GM21515 (cell line): ENCODE measurements at regions not wholly inside any gene's neighbourhood (a gene's known extent, or its start where the extent isn't known, plus 50 kb on each side); places are given as distances from the start of the nearest gene placed in this dataset.
"Not testable (repeated sequence)": the region's sequence is repeated elsewhere in the genome, so short reads cannot be mapped to it uniquely, and the experiment has no call there.

ENCODE experiments used
- ATAC-seq: cut with Tn5 transposase; IDR thresholded peaks from one replicate; pipeline ENCODE4 v1.9.1; 2021; ENCODE audit not compliant: unreplicated experiment

DNA sequence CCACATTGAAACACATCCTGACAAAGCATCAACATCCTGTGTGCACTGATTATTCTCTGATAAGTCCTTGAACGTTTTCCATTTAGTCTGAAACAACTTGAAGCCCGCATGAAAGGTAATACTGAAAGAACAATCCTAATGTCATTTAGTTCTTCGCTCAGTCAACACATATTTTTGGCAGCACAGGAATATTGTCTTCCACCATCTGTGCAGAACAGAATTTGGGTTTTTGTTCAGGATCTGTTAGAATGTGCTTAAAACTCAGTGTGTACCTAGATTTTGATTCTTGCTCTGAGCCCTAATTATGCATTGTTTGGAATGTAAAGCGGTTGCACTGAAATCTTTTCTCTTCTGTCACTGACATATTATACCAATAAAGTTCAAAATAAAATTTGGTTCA, 1036.6 kb downstream of the CDH11 start:
- no peak for ATAC-seq

DNA sequence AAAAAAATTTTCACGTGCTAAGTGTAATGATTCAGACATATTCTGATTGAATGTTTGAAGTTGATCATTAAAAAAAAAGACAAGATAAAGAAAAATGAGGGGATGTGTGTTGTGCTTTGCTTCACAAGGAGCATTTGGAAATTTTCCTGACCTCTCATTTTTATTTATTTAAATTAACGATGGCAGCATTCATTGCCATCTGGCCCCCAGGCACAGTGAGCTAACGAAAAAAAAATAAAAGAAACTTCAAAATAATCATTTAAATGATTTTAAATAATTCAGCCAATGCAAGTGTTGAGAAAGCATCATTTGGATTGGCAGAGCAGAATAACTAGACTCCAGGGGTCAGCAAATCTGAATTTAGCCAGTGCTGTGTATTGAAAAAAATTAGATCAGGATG, 1037.2 kb downstream of the CDH11 start:
- no peak for ATAC-seq

DNA sequence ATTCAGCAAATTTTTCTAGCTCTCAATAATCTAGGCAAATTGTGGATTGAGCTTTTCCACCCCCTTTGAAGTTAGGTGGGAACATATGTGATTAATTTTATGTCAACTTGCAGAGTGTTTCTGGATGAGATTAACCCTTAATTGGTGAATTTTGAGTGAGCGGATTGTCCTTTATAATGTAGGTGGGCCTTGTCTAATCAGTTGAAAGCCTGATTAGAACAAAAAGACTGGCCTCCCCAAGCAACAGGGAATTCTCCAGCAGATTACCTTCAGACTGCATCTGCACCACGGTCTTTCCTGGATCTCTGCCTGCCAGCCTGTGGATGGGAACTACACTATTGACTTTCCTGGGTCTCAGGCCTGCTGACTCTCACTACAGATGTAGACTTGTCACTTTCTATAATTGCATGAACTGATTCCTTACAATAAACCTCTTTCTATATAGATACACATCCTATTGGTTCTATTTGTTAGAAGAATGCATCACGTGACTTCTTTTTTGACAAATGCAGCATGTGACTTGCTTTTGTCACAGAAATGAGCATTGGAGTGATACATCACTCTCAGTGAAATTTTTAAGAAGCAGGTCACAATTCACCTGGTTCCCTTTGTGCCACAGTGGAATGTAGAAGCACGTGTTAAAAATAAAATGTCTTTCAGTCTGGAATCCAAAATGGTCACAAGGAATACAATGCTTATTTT, 1038.3 kb downstream of the CDH11 start:
- ATAC-seq = no peak

DNA sequence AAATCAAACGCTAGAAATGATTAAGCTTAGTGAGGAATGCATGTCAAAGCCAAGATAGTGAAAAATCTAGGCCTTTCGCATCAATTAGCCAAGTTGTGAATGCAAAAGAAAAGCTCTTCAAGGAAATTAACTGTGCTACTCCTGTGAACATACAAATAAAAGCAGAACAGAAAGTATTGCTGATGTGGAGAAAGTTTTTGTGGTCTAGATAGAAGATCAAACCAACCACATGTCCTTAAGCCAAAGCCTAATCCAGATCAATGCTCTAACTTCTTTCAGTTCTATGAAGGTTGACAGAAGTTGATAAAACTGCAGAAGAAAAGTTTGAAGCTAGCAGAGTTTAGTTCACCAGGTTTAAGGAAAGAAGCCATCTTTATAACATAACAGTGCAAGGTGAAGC, 1044.6 kb downstream of the CDH11 start:
- no peak for ATAC-seq

DNA sequence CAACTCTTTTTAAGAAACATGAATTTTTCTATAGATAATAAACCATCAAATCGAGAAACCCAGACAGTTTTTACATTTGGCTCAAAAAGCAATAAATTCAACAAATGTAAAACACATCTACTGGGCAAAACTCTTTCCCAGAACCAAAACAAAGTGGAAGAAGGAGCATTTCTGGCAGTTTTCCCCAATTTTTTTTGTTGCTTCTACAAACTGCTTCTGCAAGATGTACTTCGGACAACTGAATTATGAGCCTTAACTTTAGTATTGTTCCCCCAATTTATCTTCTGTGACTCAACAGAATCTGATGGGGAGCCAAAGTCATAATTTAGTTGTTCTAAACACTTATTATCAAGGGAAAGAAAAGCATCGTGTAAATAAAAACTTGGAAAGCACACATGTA, 1047.2 kb downstream of the CDH11 start:
- ATAC-seq = no peak

DNA sequence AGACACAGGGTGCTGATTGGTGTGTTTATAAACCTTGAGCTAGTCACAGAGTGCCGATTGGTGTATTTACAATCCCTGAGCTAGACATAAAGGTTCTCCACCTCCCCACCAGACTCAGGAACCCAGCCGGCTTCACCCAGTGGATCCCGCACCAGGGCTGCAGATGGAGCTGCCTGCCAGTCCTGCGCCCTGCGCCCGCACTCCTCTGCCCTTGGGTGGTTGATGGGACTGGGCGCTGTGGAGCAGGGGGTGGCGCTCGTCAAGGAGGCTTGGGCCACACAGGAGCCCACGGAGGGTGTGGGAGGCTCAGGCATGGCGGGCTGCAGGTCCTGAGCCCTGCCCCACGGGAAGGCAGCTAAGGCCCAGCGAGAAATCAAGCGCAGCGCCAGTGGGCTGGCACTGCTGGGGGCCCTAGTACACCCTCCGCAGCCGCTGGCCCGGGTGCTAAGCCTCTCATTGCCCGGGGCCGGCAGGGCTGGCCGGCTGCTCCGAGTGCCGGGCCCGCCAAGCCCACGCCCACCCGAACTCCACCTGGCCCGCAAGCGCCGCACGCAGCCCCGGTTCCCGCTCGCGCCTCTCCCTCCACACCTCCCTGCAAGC, 1049.6 kb downstream of the CDH11 start:
- not testable (repeated sequence) for ATAC-seq

DNA sequence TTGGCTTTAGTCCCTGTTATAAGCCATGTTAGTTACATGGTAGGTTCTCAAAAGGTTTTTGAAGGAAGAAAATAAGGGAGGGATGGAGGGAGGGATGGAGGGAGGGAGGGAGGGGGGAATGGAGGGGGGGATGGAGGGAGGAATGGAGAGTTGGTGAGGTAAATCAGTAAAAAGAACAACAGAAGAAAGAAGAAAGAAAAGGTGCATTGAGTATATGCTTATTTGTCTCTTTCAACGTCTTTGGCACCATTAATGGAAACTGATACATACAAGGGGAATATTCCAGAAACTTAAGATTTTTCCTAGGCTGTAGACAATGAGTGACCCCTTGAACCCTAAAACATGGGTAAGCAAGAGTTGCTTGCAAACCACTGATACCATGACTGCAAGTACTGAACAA, 1056.3 kb downstream of the CDH11 start:
- ATAC-seq = no peak

DNA sequence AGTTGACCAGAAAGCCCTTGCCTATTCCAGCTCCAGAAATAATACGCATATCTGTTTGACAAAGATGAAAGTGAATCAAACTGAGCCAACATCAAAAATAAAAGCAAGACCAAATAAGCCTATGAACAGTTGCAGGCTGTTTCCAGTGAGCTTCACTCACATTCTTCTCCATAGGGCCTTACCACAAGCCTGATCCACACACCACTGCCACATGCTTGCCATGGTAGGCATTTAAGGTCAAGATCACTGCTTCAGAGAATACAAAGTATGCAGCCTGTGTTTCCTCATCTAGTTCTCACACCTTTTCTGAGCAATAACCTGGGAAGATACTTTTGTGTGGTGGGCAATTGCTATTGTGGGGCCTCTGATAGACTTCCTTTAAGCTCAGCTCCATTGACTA, 1060.2 kb downstream of the CDH11 start:
- no peak for ATAC-seq

DNA sequence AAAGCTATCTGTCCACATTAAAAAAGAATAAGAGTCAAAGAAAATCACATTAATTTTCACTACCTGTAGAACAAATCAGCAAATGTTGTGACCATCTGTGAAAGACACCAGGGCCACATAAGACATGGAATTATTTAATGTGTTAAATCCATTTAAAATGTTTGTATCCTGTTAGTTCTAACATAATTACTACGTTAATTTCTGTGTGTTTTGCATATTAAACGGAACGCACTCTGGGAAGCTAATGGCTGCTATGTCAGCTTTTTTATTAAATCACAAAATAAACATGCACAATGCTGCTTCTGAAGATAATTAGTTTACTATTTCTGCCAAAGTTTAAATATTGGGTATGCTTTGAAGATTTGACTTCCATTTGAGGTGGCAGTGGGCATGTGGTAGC, 1061.2 kb downstream of the CDH11 start:
- ATAC-seq = no peak

DNA sequence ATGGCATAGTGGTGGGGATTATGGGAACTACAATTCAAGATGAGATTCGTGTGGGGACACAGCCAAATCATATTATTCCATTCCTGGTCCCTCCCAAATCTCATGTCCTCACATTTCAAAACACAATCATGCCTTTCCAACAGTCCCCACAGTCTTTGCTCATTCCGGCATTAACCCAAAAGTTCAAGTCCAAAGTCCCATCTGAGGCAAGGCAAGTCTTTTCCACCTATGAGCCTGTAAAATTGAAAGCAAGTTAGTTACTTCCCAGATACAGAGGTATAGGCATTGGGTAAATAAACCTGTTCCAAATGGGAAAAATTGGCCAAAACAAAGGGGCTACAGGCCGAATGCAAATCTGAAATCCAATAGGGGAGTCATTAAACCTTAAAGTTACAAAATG, 1063.2 kb downstream of the CDH11 start:
- no peak for ATAC-seq

DNA sequence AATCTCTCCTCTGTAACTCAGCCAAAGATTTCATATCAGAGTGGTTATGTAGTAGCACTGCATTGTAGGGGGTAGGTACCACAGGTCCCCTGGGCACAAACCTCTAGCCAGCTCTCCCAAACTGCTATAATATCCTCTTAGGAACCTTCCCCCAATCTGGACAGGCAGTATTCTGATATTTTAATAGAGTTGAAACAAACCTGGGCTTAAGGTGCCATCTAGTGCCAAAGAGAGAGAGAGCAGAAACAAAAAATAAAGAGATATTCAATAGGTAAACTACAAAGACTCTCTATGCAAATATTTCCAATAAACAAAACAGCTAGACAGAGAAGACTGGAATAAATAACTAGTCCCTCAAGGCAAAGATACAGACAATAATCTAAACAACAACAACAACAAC, 1070.0 kb downstream of the CDH11 start:
- no peak for ATAC-seq

DNA sequence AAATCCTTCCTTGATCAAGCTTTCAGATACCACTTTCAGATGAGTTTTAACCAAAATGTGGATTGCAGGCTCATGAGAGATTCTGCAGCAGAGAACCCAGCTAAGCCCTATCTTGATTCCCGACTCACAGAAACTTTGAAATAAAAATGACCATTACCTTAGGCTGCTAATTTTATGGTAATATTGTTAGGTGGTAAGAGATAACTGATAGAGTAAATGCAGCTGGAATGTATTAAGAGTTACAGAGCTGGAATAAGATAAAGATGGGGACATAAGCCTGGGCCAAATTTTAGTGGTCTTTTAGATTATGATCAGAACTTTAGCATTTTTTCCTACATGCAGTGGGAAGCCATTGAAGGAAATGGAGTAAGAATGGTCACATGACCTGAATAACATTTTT, 1074.0 kb downstream of the CDH11 start:
- ATAC-seq = no peak

DNA sequence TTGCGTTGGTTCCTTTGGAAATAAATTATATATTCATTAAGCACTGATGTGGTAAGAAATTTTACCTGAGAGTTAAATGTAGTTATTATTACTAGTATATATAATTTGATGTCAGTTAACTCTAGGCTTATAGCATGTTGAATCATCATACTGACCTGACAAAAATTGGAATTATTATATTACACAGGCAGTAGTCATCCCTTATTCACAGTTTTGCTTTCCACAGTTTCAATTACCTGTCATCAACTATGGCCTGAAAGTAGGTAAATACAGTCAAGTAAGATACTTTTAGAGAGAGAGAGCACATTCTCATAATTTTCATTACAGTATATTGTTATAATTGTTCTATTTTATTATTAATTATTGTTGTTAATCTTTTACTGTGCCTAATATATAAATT, 1074.7 kb downstream of the CDH11 start:
- no peak for ATAC-seq

DNA sequence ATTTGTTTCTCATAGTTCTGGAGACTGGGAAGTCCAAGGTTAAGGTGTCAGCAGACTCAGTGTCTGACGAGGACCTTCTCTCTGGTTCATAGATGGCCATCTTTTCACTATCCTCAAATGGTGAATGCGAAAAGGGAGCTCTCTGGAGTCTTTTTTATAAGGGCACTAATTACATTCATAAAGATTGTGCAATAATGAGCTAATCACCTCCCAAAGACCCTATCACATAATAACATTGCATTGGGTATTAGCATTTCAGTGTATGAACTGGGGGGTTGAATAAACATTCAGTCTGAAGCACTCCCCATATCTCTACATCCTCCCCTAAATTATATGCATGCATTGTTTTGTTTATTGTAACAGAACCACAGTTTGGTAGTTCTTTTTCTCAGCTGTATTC, 1086.5 kb downstream of the CDH11 start:
- ATAC-seq = no peak

DNA sequence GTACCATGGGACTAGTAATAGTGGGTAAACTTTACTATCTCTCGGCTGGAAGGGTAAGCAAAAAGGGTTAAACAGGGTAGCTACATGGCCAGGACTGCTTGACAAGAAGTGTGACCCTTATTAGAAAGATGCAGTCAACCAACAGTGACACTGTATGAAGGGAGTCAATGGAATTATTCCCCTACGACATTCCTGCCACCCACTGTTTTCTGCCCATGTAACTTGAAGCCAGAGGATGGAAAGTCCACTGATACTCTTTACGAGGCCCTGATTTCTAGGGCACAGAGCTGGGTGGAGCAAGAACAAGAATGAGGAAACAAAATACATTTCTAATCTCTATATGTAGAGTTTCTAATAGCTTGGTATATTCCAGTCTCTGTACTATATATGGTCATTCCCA, 1102.5 kb downstream of the CDH11 start:
- no peak for ATAC-seq

DNA sequence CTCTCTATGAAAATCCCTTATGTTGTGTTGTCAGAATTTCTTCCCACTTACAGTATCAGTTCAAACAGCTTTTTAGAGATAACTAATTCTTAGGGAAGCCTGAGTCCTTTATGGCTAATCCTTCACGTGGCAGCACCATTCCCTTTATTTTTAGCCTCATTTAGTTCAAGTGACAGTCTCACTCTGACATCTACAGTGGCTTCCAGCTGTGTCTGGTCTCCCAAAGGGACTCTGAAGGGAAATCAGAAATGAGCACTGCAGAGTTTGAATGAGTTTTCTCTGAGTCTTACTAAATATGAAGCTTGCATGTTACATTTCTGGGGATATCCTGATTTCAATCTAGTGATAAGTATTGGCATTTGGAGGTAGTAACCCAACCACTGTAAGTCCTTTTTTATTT, 1104.1 kb downstream of the CDH11 start:
- ATAC-seq = no peak

DNA sequence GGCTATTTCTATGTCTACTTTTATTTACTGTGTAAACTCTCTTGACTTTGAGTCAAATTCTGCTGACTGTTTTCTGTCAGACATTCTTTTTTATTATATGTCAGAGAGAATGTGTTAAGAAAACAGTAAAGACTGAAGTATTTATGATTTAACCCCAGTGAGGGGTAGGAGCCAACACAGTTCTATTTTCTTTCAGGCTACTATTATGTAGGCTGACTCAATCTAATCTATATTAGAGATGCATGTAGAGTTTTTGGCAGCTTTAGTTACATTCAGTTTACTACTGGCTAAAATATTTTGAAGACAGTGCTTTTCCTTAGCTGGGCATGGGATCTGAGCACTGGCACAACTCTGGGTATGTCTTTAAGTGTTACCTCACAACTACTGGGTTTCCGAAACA, 1108.0 kb downstream of the CDH11 start:
- ATAC-seq = no peak

DNA sequence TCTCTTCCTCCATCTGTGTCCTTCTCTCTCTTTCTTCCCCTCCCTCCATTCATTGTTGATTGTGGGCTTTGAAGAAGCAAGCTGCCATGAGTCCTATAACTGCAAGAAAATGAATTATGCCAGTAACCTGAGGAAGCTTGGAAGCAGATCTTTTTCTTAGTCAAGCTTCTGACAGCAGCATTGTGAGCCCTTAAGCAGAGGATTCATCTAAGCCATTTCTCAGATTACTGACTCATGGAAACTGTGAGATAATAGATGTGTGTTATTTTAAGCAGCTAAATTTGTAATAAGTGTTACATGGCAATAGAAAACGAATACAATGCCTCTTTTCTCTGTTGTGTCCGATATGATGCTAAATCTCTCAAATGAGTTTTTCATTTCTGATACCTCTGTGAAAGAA, 1109.7 kb downstream of the CDH11 start:
- no peak for ATAC-seq

DNA sequence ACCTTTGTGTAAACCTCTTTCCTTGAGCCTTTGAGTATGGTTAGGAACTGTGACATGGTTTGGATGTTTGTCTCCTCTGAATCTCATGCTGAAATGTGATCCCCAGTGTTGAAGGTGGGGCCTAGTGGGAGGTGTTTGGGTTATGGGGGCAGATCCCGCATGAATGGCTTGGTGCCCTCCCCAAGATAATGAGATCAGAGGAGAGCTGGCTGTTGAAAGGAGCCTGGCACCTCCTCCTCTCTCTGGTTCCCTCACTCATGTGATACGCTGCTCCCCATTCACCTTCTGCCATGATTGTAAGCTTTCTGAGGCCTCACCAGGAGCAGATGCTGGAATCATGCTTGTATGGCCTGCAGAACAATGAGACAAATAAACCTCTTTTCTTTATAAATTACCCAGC, 1110.2 kb downstream of the CDH11 start:
- no peak for ATAC-seq

DNA sequence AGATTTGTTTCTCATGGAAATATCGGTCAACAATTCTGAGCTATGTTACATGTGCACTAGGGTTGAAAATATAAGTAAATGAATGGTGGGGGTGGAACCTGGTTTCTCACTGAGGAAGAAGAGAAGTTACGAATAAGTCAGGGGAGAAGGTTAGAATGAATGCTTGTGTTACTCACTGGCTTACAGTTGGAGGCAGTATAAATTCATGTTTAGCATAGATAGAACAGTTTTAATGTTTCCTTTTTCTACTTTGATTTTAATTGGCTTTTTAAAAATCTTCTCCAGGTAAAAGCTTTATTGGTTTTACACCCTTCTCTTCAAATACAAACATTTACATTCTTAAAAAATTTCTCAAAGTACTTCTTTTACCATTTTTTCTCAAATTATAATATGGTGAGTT, 1113.7 kb downstream of the CDH11 start:
- no peak for ATAC-seq

DNA sequence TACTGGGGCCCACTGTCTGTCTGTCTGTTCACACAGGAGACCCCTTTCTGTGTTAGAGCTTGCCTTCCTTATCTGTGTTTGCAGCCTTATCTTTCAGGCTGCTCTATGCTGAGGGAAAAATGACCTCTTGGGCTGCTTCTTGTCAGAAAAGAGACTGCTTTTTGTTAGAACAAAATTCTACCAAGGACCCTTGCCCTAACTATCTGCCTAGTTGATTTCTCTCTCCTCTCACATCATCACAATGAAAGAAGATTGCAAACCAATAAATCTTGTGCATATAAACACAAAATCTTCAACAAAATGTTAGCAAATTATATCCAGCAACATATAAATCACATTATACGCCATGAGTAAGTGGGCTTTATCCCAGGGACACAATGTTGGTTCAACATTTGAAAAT, 1117.7 kb downstream of the CDH11 start:
- ATAC-seq = no peak

DNA sequence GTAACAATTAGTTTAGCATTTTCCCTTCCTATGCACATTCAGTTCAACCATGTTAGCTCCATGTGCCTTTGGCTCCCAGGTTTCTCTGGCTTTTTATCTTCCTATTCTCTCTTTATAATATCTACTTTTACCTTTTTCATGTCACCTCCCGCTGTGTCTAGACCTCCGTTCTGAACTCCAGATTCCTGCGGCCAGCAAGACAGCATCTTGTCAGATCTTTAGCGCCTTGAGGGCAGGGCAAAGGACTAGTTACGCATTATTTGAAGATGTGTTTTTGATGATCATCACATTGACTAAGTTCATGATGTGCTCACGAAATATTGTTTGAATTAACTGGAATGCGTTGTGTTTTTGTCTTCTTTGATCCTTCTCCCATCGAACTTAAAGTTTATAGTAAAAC, 1126.8 kb downstream of the CDH11 start:
- no peak for ATAC-seq

DNA sequence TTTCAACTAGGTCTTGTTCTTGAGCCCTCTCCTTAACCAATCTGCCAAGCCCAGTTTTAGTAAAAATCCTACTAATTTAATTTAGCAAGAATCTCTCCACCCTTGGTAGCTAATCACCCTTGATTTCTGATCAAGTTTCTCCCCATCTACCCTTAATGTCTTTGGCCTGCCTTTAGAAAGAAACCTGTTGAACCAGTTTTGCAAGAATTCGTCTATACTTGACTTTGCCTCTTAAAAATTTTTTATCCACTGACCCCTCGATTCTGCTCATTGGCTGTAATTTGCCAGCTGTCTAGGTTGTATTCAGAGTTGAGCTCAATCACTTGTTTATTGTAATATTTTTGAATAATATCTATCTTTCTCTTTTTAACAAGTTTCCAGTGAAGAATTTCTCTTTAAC, 1138.5 kb downstream of the CDH11 start:
- ATAC-seq = no peak
